Activated CD4-positive, alpha-beta T cell treated with anti-CD3 and anti-CD28 coated beads for 48 hours (primary cell): ENCODE measurements at regions not wholly inside any gene's neighbourhood (a gene's known extent, or its start where the extent isn't known, plus 50 kb on each side); places are given as distances from the start of the nearest gene placed in this dataset.
"Not testable (repeated sequence)": the region's sequence is repeated elsewhere in the genome, so short reads cannot be mapped to it uniquely, and the experiment has no call there.

Experiments
- DNase-seq: peaks from one replicate; pipeline ENCODE4 v3.0.0-alpha.2; 2020

DNA sequence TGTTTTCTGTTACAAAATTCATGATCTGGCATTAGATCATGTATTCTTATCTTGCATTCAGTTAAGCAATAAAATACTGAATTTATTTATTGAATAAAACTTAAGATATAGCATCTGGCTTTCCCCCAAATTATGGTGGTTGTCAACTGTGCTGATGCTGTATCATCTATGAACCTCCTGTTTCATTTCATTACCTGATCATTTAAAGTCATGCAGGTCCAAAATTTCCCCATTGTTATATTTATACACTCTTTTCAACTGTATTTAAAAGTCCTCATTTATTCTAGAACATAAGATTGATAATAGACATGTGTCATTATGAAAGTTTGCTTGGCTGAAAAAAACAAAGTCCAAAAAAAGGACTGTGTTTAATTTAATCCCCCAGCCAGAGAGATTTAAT is 627.4 kb upstream of the ADGRB3 start:
- DNase-seq = no peak

DNA sequence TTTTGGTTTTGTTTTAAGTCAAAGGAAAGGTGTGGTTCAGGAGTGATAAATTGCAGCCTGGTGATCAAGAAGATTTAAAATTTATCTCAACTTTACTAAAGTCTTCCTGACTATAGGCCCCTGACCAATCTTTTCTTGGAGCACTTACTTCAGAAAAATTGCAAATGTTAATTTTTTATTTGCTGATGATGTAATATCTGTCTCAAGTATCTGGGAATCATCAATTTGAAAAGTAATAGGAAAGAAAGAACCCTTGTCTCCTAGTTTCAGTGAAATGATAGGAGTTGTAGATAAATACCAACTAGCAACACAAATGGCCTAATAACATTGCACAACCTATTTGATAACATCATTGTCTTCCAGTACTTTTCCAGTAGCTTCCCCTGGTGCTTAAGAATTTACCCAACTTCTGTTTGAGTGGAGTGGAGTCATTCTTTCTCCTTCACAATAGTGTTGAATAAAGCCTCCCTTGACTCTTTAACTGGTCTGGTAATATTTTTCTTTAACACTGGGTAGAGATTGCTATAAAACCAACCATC is 648.3 kb upstream of the ADGRB3 start:
- no peak for DNase-seq

DNA sequence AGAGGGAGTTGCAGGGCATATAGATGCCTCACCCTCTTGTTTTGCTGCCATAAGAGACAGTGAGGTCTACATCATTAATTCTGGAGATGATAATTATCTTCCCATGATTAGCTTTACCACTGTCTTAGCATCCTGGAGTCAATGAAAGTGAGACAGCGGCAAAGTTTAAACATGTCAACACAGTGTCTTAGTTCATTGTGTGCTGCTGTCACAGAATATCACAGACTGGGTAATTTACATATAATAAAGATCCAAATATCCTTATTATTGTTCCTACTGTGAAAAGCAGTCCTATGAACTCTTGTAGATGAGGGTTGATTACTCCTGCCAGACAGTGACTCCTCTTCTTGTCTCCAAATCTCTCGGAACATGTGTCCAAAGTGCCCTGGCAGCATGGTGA is 658.6 kb upstream of the ADGRB3 start:
- DNase-seq = no peak

DNA sequence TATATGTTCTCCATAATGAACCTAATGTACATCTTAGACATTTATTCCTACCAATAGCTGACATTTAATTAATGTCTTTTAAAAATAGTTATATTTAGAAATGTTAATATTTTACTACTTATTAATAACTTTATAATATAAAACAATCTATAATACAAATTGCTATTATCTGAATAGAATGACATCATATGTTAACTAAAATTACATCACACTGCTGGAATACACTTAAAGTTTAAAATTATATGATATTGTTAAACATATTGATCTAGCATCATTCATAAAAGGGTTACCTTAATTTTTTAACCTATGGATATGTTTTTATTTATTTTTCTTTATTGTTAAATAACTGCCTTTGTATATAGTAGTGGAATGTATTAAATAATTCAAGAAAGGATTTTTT is 660.2 kb upstream of the ADGRB3 start:
- no peak for DNase-seq

DNA sequence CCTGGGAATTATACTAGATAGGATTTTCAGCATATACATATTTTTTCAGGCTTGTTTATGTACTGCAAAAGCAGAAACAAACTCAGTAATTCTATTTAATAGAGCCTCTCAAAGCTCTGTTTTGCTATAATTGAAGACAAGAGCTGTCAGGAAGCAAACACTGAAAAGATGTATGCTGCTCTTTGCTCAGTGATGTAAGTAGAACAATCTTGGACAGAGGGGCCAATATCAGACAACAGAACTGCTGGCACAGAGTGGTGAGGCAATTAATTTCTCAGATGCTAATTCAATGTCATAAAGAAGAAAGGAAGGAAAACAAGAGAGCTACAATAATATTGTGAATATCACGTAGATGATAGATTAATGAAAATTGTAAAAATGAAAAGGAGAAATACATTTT is 663.3 kb upstream of the ADGRB3 start:
- DNase-seq = no peak

DNA sequence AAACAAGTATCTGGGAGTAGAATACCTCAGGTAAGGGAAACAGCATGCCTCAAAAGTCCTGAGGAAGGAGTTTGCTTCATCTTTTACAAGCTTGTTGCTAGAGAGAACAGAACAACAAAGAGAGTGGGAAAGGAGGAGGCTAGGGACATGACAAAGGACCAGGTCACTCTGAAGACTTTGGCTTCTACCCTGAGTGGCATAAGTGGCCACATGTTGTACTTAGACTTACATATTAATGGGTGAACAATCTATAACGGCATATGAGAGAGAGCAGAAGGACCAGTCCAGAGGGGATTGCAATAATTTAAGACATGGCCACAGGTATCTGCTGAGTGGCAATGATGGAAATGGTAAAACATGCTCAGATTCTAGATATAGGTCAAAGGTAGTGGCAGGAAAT is 668.3 kb upstream of the ADGRB3 start:
- DNase-seq = no peak

DNA sequence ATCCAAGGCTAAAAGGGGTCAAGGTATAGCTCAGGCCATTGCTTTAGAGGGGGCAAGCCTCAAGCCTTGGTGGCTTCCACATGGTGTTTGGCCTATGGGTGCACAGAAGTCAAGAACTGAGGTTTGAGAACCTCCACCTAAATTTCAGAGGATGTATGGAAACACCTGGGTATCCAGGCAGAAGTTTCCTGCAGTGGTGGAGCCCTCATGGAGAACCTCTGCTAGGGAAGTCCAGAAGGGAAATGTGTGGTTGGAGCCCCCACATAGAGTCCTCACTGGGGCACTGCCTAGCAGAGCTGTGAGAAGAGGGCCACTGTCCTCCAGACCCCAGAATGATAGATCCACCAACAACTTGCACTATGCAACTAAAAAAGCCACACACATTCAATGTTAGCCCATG is 678.7 kb upstream of the ADGRB3 start:
- DNase-seq = no peak

DNA sequence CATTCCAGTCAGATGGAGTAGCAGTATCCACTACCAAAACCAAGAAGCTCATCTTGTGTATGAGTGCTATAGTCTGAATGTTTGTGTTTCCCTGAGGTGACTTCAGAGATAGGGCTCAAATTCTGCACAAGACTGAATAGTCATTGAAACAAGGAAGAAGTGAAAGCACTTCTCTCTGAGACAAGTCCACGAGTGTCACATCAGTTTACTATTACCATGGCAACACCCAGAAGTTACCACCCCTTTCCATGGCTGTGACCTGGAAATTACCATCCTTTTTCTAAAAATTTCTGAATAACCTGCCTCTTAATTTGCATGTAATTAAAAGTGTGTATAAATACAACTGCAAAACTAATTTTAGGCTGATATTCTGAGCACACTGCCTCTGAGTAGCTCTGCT is 682.1 kb upstream of the ADGRB3 start:
- DNase-seq = no peak

DNA sequence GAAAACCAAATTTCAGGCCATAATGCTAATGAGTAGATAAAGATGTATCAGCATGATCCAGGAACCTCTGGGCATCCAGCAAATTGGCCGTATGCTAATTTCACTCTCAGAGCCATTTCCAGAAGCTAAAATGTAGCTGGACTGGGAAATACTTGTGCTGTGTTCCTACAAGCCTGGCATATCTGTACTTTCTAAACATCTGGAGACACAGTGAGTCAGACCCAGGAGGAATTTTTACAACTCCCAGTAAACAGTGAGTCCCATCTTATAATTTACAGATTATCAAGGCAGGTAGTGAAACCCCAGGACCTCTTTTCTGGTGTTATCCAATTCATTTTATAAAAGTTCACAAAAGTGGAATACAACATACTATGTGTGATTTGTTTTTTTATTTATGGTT is 683.0 kb upstream of the ADGRB3 start:
- no peak for DNase-seq

DNA sequence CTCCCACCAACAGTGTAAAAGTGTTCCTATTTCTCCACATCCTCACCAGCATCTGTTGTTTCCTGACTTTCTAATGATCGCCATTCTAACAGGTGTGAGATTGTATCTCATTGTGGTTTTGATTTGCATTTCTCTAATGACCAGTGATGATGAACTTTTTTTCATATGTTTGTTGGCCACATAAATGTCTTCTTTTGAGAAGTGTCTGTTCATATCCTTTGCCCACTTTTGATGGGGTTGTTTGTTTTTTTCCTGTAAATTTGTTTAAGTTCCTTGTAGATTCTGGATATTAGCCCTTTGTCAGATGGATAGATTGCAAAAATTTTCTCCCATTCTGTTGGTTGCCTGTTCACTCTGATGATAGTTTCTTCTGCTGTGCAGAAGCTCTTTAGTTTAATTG is 687.3 kb upstream of the ADGRB3 start:
- DNase-seq = not testable (repeated sequence)

DNA sequence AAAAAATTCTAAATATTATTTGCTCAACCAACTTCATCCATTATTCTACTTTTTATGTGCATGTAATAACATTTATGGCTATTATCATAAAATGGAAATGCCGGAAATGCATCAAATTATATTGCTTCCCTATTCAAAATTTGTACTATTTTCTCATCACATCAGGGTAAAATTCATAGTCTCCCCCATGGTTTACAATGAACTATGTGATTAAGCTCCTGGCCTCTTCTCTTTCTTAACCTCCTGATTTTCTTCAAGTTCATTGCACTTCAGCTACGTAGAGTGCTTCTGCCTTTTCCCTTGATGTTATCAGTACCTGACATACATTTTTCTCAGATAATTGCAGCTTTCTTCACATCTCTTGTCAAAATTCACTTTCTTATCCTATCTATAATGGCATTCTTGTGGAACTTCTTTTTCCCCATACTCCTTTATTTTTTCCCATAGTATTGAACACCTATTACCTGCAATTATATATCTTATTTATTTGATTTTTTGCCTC is 699.1 kb upstream of the ADGRB3 start:
- DNase-seq = no peak

DNA sequence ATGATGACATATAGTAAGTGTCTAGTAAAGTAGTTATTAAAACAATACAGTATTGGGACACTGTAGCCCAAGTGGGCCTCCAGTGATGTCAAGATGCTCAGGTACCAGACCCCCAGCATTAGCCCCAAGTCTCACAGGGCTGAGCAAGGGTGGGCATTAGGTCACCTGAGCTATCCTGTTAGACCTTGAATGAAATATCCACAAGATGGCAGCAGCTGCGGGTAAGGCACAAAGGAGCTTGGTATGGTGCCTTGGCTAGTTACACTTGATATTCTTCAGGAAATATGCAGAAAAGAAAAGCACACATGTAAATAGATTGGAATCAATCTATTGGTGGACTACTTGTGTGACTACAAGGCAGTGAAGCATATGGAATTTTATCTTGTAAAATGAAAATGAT is 701.8 kb upstream of the ADGRB3 start:
- no peak for DNase-seq

DNA sequence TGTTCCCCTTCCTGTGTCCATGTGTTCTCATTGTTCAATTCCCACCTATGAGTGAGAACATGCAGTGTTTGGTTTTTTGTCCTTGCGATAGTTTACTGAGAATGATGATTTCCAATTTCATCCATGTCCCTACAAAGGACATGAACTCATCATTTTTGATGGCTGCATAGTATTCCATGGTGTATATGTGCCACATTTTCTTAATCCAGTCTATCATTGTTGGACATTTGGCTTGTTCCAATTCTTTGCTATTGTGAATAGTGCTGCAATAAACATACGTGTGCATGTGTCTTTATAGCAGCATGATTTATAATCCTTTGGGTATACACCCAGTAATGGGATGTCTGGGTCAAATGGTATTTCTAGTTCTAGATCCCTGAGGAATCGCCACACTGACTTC is 712.5 kb upstream of the ADGRB3 start:
- not testable (repeated sequence) for DNase-seq

DNA sequence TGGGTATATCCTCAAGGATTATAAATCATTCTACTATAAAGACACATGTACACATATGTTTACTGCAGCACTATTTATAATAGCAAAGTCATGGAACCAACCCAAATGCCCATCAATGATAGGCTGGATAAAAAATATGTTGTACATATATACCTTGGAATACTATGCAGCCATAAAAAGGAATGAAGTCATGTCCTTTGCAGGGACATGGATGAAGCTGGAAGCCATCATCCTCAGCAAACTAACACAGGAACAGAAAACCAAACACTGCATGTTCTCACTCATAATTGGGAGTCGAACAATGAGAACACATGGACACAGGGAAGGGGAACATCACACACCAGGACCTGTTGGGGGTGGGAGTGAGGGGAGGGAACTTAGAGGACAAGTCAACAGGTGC is 715.0 kb upstream of the ADGRB3 start:
- DNase-seq = not testable (repeated sequence)

DNA sequence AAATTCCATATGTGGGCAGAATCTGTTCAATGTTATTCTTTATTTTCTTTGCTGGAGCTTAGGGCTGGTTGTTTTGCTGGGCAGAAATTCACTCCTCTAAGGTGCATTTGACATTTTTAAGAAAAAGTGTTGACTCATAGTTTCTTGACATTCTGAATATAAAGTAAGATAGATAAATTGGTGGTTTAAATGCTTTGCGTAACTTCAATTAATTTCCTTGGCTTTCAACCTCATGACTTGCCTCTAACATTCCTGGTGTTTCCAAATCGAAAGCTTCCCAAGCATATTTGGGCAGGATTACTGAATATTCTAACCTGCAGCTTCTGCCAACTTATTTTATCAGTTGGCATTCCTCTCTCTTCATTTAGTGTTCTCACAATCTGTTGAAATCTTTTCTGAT is 718.7 kb upstream of the ADGRB3 start:
- no peak for DNase-seq

DNA sequence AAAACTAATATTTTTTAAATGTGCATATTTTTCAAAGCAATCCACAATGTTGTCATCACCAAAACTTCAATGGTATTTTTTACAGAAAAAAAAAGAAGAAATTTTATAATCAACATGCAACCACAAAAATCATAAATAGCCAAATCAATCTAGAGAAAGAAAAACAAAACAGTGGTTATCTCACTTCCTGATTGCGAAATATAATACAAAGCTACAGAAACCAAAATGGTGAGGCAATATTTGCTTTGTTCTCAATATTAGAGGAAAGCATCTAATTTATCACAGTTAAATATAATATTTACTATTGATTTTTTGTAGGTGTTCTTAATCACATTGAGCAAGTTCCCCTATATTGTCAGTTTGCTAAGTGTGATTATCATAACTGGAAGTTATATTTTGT is 720.7 kb upstream of the ADGRB3 start:
- DNase-seq = no peak

DNA sequence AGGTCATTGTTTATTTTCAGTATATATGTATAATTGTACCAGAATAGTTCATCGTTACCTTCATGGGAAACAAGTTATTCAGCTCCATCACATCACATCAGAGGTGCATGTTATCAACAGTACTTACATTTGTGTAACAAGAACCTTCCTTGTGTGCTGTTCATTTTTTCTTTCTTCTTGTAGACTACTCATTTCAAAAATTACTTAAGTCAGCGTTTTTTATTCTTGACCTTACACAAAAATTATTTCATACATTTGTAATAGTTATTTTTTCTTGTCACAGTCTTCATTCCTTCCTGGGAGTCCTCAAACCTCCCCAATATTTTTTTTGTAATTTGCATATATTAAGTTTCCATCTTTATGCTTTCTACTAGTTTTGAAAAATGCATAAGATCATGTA is 725.7 kb upstream of the ADGRB3 start:
- DNase-seq = no peak

DNA sequence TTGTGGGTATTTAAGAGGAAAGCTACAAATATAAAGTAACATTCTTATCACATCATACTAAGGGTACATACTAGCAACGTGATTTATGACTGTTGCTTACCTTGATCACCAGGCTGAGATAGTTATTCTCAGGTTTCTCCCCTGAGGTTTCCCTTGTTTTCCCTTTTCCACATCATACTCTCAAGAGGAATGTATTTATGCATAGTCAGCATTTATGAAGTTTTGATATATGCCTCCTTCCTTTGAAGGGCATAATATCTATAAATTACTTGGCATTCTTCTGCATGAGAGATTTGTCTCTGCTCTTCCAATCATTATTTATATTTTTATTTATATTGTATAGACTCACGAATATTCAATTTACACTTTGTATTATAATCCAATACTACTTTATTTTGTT is 726.7 kb upstream of the ADGRB3 start:
- DNase-seq = no peak

DNA sequence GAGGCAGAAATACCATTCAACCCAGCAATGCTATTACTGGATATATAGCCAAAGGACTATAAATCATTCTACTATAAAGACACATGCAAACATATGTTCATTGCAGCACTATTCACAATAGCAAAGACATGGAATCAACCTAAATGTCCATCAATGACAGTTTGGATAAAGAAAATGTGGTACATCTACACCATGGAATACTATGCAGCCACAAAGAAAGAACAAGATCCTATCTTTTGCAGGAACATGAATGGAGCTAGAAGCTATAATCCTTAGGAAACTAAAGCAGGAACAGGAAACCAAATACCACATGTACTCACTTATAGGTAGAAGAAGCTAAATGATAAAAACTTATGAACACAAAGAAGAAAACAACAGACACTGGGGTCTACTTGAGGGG is 730.3 kb upstream of the ADGRB3 start:
- not testable (repeated sequence) for DNase-seq

DNA sequence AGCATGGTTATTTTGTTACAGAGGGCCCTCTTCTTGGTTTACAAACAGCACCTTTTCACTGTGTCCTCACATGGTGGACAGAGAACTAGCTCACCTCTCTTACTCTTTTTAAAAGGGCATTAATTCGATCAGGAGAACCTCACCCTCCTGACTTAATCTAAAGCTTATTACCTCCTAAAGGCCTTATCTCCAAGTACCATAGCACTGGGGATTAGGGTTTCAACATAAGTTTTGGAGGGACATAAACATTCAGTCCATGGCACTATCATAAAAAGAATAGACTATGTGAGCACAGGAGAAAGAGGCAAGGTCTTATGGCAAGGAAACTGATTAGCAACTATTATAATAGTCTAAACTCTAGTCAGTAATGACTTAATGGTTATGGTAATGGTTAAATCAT is 736.2 kb upstream of the ADGRB3 start:
- DNase-seq = no peak

DNA sequence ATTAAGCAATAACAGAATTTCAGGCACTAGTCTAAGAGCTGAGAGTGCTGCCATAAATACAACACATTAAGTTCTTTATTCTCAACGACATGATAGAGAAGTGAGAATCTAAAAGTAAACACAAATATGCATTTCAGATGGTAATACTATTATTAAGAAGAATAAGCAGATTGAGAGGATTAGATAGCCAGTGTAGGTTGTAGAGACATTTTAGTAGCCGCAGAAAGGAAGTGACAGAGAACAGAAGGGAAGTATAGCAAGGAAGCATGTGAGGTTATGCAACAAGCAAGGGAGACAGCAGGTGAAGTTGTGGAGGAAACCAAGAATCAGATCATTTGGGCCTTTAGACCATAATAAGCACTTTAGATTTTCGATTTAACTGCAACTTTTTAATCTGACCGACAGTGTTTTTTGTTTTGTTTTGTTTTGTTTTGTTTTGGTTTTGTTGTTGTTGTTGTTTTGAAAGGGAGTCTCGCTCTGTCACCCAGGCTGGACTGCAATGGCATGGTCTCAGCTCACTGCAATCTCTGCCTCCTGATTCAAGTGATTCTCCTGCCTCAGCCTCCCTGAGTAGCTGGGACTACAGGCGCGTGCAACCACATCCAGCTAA is 737.0 kb upstream of the ADGRB3 start:
- DNase-seq = no peak

DNA sequence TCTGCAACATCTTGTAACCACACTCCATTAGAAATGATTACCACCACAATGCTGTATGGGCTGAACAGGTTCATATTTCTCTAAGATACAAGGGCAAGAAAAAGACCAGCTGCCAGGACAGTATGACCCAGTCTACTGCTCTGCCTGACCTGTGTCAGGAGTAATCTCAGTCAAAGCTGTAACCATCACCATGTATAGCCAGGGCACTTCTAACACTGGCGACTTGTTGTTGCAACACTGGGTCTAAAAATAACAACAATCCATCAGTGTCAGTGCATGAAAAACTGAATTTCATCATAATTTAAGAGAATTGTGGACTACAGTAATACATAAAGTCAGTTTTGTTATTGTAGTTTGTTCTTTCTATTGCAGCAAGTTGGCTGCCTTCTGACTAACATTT is 738.6 kb upstream of the ADGRB3 start:
- no peak for DNase-seq

DNA sequence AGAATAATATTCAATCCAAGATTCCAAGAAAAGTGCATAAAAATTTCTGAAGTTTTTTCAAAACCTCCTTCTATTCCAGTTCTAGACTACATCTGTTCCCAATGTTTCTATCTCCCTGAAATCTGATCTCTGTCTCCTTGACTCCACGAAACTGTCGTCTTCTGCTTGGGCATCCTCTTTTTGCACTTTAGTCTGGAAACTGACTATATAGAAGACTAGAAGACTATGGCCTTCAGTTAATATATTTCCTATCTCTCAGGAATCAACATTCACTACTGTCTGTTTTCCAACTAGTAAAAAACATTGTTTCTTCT is 745.4 kb upstream of the ADGRB3 start:
- no peak for DNase-seq

DNA sequence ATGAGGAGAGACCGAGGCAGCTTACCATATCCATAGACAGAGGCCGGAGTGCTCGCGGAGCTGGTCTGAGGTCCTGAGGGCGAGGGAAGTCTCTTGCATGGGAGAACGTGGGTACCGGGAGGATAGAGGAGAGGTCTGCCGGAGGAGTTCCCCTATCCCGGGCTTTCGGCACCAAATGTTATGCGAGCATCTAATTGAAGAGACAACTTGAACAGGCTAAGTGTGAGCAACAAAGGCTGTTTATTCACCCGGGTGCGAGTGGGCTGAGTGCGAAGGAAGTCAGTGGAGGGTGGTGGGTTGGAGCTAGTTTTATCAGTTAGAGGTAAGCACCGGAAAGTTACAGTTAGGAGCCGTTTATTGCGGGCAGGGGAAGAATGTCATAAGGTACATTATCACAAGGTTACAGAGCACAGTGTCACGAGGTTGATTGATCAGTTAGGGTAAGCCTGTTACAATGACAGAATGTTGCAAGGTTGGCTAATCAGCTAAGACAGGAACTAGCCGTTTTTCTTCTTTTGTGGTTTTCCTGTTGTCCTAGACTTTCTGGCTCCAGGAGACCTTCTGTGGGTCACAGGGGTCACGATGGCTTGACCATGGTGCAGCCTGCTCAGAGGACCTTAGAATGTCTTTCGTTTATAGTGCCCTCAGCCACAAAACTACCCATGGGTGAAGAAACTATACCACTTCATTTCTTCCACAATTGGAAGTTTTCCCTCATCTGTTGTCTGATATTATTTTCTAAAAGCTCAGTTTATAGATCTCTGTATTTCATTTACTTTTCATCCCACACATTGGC is 746.0 kb upstream of the ADGRB3 start:
- DNase-seq = no peak

DNA sequence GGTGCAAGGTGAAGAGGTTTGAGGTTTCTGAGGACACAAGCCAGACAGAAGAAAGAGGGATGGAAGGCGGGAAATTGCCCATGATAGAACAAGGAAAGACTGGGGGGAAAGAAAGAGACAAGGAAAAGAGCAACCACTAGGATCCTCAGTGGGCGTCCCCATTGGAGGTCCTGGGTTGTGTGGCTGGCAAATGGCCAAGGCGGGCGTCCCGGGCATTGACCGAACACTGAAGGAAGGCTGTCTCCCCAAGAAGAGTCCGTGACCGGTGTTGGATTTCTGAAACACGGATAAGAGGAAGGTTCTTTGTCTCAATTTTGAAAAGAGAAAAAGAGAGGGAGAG is 746.6 kb upstream of the ADGRB3 start:
- no peak for DNase-seq
